ENCODE measurements at regions not wholly inside any gene's neighbourhood (a gene's known extent, or its start where the extent isn't known, plus 50 kb on each side); places are given as distances from the start of the nearest gene placed in this dataset.
A peak's percentile ranks its signal among the peaks of the same experiment; 100 is the strongest.
"Not testable (repeated sequence)": the region's sequence is repeated elsewhere in the genome, so short reads cannot be mapped to it uniquely, and the experiment has no call there.

GRCh38 chr1:181969902-181970301 is 91.6 kb downstream of the ZNF648 start:
- DNase-seq: no peak
- H3K27me3 ChIP-seq: no peaks in the 10 kb centered on the region; the same call in 1 of the 2 replicates
- no peaks in the 10 kb centered on the region for H3K9me3 ChIP-seq

GRCh38 chr1:181954696-181955095 is 106.8 kb downstream of the ZNF648 start:
- not testable (repeated sequence) for H3K9me3 ChIP-seq, H3K27me3 ChIP-seq, H3K36me3 ChIP-seq, DNase-seq, H3K4me3 ChIP-seq

More at GRCh38 chr1:181969902-181970301, 91.6 kb downstream of the ZNF648 start:
- no peak overlapping the region for H3K4me3 ChIP-seq
- no peaks in the 10 kb centered on the region for H3K36me3 ChIP-seq

- H3K9me3 ChIP-seq, DNase-seq, H3K36me3 ChIP-seq, H3K27me3 ChIP-seq, H3K4me3 ChIP-seq: not testable (repeated sequence)
Observed at GRCh38 chr1:181954178-181954577, 107.3 kb downstream of the ZNF648 start.

GRCh38 chr1:181953596-181953995 is 107.9 kb downstream of the ZNF648 start:
- Histone ChIP-seq H3K27me3 (peaks cover 5% of the 10 kb centered on the region), H3K9me3 (no peaks in the 10 kb centered on the region), H3K36me3 (no peaks in the 10 kb centered on the region), H3K4me3 (no peak overlapping the region)
- DNase-seq: no peak

- Histone ChIP-seq H3K36me3 (no peaks in the 10 kb centered on the region), H3K9me3 (no peaks in the 10 kb centered on the region), H3K4me3 (no peak overlapping the region), H3K27me3 (peaks cover 5% of the 10 kb centered on the region)
- DNase-seq: no peak
Observed at GRCh38 chr1:181951213-181951612, 110.3 kb downstream of the ZNF648 start.

GRCh38 chr1:181949500-181949899 is 112.0 kb downstream of the ZNF648 start:
- H3K36me3 ChIP-seq: no peaks in the 10 kb centered on the region
- DNase-seq: no peak

GRCh38 chr1:181948372-181948771 is 113.1 kb downstream of the ZNF648 start:
- DNase-seq: no peak
- H3K9me3 ChIP-seq: no peaks in the 10 kb centered on the region; the same call in 1 of the 2 replicates
- no peak overlapping the region for H3K4me3 ChIP-seq
- peaks cover 6% of the 10 kb centered on the region for H3K27me3 ChIP-seq
- H3K36me3 ChIP-seq: no peaks in the 10 kb centered on the region

More at GRCh38 chr1:181949500-181949899, 112.0 kb downstream of the ZNF648 start:
- H3K9me3 ChIP-seq: no peaks in the 10 kb centered on the region; the same call in 1 of the 2 replicates
- H3K4me3 ChIP-seq: no peak overlapping the region
- peaks cover 6% of the 10 kb centered on the region for H3K27me3 ChIP-seq

- Histone ChIP-seq H3K36me3 (no peaks in the 10 kb centered on the region), H3K9me3 (no peaks in the 10 kb centered on the region; the same call in 1 of the 2 replicates), H3K27me3 (peaks cover 8% of the 10 kb centered on the region), H3K4me3 (no peak overlapping the region)
- no peak for DNase-seq
Observed at GRCh38 chr1:181947441-181947840, 114.1 kb downstream of the ZNF648 start.

GRCh38 chr1:181936768-181937581 is 124.5 kb downstream of the ZNF648 start:
- DNase-seq: peak; percentile 40

GRCh38 chr1:181936269-181936668 is 125.2 kb downstream of the ZNF648 start:
- Histone ChIP-seq H3K4me3 (no peak overlapping the region), H3K36me3 (no peaks in the 10 kb centered on the region), H3K27me3 (peaks cover 11% of the 10 kb centered on the region), H3K9me3 (no peaks in the 10 kb centered on the region)
- DNase-seq: no peak

More at GRCh38 chr1:181936768-181937581, 124.5 kb downstream of the ZNF648 start:
- H3K9me3 ChIP-seq: no peaks in the 10 kb centered on the region
- H3K4me3 ChIP-seq: no peak overlapping the region
- no peaks in the 10 kb centered on the region for H3K36me3 ChIP-seq
- H3K27me3 ChIP-seq: peaks cover 11% of the 10 kb centered on the region

GRCh38 chr1:181931873-181932272 is 129.6 kb downstream of the ZNF648 start:
- Histone ChIP-seq H3K27me3 (0 out of 2 replicates have a peak, but pooled peaks cover 3% of the 10 kb centered on the region), H3K36me3 (no peaks in the 10 kb centered on the region), H3K9me3 (no peaks in the 10 kb centered on the region), H3K4me3 (no peak overlapping the region)
- DNase-seq: no peak

GRCh38 chr1:181930187-181930586 is 131.3 kb downstream of the ZNF648 start:
- Histone ChIP-seq H3K27me3 (0 out of 2 replicates have a peak, but pooled peaks cover 3% of the 10 kb centered on the region), H3K36me3 (no peaks in the 10 kb centered on the region), H3K9me3 (no peaks in the 10 kb centered on the region), H3K4me3 (no peak overlapping the region)
- no peak for DNase-seq

- Histone ChIP-seq H3K36me3 (no peaks in the 10 kb centered on the region), H3K9me3 (no peaks in the 10 kb centered on the region), H3K4me3 (no peak overlapping the region), H3K27me3 (peaks cover 2% of the 10 kb centered on the region; the same call in 1 of the 2 replicates)
- no peak for DNase-seq
Observed at GRCh38 chr1:181926697-181927096, 134.8 kb downstream of the ZNF648 start.

- not testable (repeated sequence) for H3K36me3 ChIP-seq, H3K9me3 ChIP-seq, H3K27me3 ChIP-seq, H3K4me3 ChIP-seq, DNase-seq
Observed at GRCh38 chr1:181924034-181924433, 137.5 kb downstream of the ZNF648 start.

- Histone ChIP-seq H3K27me3 (peaks cover 2% of the 10 kb centered on the region), H3K4me3 (no peak overlapping the region), H3K9me3 (no peaks in the 10 kb centered on the region), H3K36me3 (no peaks in the 10 kb centered on the region)
- no peak for DNase-seq
Observed at GRCh38 chr1:181919542-181919941, 142.0 kb downstream of the ZNF648 start.

GRCh38 chr1:181918880-181919525 is 142.5 kb downstream of the ZNF648 start:
- Histone ChIP-seq H3K36me3 (no peaks in the 10 kb centered on the region), H3K27me3 (peaks cover 2% of the 10 kb centered on the region), H3K9me3 (no peaks in the 10 kb centered on the region), H3K4me3 (no peak overlapping the region)
- no peak for DNase-seq

- DNase-seq: no peak
- no peaks in the 10 kb centered on the region for H3K36me3 ChIP-seq
- H3K27me3 ChIP-seq: peaks cover 8% of the 10 kb centered on the region; the same call in 1 of the 2 replicates
- H3K9me3 ChIP-seq: no peaks in the 10 kb centered on the region
- H3K4me3 ChIP-seq: no peak overlapping the region
Observed at GRCh38 chr1:181911715-181912114, 149.8 kb downstream of the ZNF648 start.

Measured in MG63 (cell line).